Lower leg skin (tissue), 4 donors: ENCODE measurements at regions not wholly inside any gene's neighbourhood (a gene's known extent, or its start where the extent isn't known, plus 50 kb on each side); places are given as distances from the start of the nearest gene placed in this dataset.

Experiments
- DNase-seq, 2 donors: peaks; one replicate each; pipeline ENCODE4 v3.0.0-alpha.2; 2019; ENCODE audit warnings: low spot score in 2 of 2
- H3K4me3 ChIP-seq: fragments of 200-600 bp; sonication (generic); 2 replicates; pipeline ENCODE4 v1.5.1; 2017; ENCODE audit warnings: mild to moderate bottlenecking, low read depth; ENCODE audit not compliant: poor library complexity, severe bottlenecking
- CTCF ChIP-seq, 3 donors: fragments of 450-650 bp; IDR thresholded peaks; one replicate each; pipeline ENCODE4 v1.5.1; 2016; ENCODE audit warnings: antibody characterized with exemption in 3 of 3, mild to moderate bottlenecking in 3 of 3, moderate library complexity in 2 of 3
- POLR2A ChIP-seq, 2 donors: fragments of 450-650 bp; IDR thresholded peaks; one replicate each; pipeline ENCODE4 v1.6.1; 2016 to 2017; ENCODE audit warnings: antibody characterized with exemption in 2 of 2, mild to moderate bottlenecking in 1 of 2, moderate library complexity in 1 of 2
- WGBS, 2 donors: methylation state at CpG; one replicate each; pipeline ENCODE4 v1.1.5; 2018; 5-methylcytosine and 5-hydroxymethylcytosine counted together
- intact Hi-C: fragments of 100-400 bp; cut with DNase I; formaldehyde crosslinking; loops from one replicate; pipeline ENCODE4 v1.15.0; 2023; ENCODE audit warnings: low total_unique reads

DNA sequence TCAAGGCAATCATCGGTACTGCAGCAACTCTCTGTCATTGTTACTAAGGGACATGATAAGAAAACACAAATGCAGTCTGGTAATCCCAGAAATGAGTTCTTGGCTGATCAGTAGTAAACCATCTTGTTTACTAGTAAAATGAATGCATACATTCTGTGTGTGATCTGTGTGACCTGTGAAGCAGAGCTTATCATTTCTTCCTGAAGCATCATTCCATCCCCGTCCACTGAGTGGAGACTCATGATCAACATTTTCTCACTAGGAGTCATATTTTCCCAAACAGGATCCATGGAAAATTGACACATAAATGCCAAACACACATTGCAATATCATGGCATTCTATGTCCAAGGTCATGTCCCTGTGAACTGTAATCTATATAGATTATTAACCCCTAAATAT lies 226.1 kb downstream of the ANKRD50 start:
- intact Hi-C loops: no loop called here
- H3K4me3 ChIP-seq: no peak overlapping the region
- WGBS, 2 donors: 91 to 95% methylated on average over 2 of the region's 2 CpGs
- no peak for TF ChIP-seq CTCF (IDR thresholded peaks at IDR 0.05)
- no peak for DNase-seq

- intact Hi-C loops: no loop called here
- no peak overlapping the region for H3K4me3 ChIP-seq
- 72 to 74% methylated on average over 2 of the region's 2 CpGs for WGBS, 2 donors
- TF ChIP-seq POLR2A (IDR thresholded peaks at IDR 0.05) (no peak), CTCF (IDR thresholded peaks at IDR 0.05) (no peak)
- no peak for DNase-seq
Observed at GRCh38 chr4:124487651-124488050, 224.9 kb downstream of the ANKRD50 start.

DNA sequence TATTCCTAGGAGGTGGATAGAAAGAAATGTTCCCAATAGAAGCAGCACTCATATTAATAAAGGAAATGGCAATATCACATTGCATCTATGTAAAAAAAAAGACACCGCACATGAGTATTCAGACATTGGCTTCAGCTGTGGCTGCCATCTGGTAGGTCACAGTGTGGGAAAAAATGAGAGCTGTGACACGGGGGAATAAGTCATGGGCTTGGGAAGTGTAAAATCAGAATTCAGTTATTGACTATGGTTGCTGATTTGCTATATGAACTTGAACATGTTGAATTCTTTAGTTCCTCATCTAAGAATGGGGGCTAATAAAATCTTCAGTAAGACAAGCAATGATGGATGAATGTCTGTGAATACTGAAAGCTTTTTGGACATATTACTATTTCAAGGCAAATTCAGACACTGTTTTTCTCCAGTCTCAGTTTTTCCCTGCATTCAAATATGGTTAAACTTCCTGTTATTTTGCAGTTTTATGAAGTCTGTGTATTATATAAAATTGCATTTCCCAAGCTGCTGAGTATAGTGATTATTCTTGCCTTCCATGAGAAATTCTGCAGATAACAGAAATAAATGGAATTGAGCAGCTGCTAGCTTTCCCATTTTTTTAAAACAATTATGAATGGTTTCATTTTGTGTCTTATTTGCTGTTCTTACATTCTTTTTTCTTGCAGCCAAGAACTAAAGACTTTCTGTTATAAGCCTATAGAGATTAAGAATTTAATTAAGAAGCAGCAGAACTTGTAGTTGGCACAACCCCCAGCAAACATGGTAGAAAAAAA lies 221.0 kb downstream of the ANKRD50 start:
- 63 to 68% methylated on average over 2 of the region's 2 CpGs for WGBS, 2 donors
- no peak for DNase-seq
- TF ChIP-seq POLR2A (IDR thresholded peaks at IDR 0.05) (no peak), CTCF (IDR thresholded peaks at IDR 0.05) (no peak)
- intact Hi-C loops: no loop called here
- no peak overlapping the region for H3K4me3 ChIP-seq

DNA sequence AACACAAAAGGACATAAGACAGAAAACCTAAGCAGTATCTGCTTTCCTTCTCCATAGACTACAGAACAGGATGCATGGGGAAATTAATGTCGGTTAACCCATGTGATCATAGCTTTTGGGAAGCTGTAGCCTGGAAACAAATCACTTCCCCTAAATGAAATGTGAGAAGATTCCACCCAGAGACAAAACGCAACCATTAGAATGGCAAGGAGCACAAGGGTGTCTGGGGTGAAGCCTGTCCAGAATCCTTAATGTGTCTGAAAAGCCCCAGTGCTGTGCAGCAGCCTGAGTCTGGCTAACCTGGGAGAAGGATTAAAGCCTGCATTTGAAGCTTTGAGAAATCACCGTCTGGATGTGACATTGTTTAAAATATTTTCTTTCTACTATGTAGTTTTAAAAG lies 213.3 kb downstream of the ANKRD50 start:
- intact Hi-C loops: no loop called here
- H3K4me3 ChIP-seq: no peak overlapping the region
- WGBS, 2 donors: 48 to 58% methylated on average over 3 of the region's 3 CpGs
- TF ChIP-seq POLR2A (IDR thresholded peaks at IDR 0.05): no peak
- TF ChIP-seq CTCF (IDR thresholded peaks at IDR 0.05): no peak
- no peak for DNase-seq

DNA sequence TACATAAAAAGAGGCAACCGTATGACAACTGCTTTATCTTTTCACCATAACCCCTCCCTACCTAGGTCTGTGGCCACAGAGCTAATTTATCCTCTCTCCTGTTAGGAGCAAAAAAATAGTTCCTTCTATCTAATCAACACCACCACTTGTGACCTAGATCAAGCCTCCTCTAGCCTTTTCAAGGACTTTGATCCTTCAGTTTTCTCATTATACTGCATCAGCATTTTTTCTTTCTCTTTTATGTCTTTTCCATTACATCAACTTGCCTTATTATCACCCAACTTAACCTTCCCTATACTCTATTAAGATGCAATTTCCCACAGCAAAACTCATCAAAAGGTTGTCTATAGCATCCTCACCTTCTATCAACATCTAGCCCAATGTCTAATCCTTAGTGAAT lies 211.0 kb downstream of the ANKRD50 start:
- intact Hi-C loops: no loop called here
- no peak for TF ChIP-seq POLR2A (IDR thresholded peaks at IDR 0.05)
- no peak for TF ChIP-seq CTCF (IDR thresholded peaks at IDR 0.05)
- DNase-seq: no peak
- 91 to 97% methylated on average over 1 of the region's 1 CpG for WGBS, 2 donors
- H3K4me3 ChIP-seq: no peak overlapping the region

GRCh38 chr4:124504431-124504830 lies 208.1 kb downstream of the ANKRD50 start:
- intact Hi-C loops: no loop called here
- WGBS, 2 donors: 58 to 78% methylated on average over 2 of the region's 2 CpGs
- no peak for DNase-seq
- no peak overlapping the region for H3K4me3 ChIP-seq
- TF ChIP-seq POLR2A (IDR thresholded peaks at IDR 0.05) (no peak), CTCF (IDR thresholded peaks at IDR 0.05) (no peak)
